SH-SY5Y (cell line): ENCODE measurements at regions not wholly inside any gene's neighbourhood (a gene's known extent, or its start where the extent isn't known, plus 50 kb on each side); places are given as distances from the start of the nearest gene placed in this dataset.

Source experiments
- GATA2 ChIP-seq: IDR thresholded peaks from 2 replicates; pipeline ENCODE4 v1.6.1; 2011; ENCODE audit warnings: mild to moderate bottlenecking, low read depth, low read length
- GATA3 ChIP-seq: IDR thresholded peaks from 2 replicates; pipeline ENCODE4 v1.6.1; 2011; ENCODE audit warnings: low read depth, mild to moderate bottlenecking, low read length, moderate library complexity

- TF ChIP-seq GATA3 (no peak), GATA2 (no peak)
These were observed 682.4 kb upstream of the ADAMTS5 start for GRCh38 chr21:27649323-27649722.
